Left ventricle myocardium superior (tissue), 1 donor: ENCODE measurements at regions not wholly inside any gene's neighbourhood (a gene's known extent, or its start where the extent isn't known, plus 50 kb on each side); places are given as distances from the start of the nearest gene placed in this dataset.

ENCODE experiments used
- ATAC-seq: fragments of 200-7000 bp; cut with Tn5 transposase; one replicate; pipeline ENCODE4 v1.9.1; 2020; ENCODE audit warnings: mild to moderate bottlenecking, moderate library complexity
- DNase-seq: peaks from one replicate; pipeline ENCODE4 v3.0.0-alpha.2; 2020
- intact Hi-C: fragments of 100-400 bp; cut with micrococcal nuclease; formaldehyde crosslinking; loops from one replicate; pipeline ENCODE4 v1.11.0; 2022
- donor health status: DM: no; HTN: yes; CAD: no; lungs with severe emphysema.

DNA sequence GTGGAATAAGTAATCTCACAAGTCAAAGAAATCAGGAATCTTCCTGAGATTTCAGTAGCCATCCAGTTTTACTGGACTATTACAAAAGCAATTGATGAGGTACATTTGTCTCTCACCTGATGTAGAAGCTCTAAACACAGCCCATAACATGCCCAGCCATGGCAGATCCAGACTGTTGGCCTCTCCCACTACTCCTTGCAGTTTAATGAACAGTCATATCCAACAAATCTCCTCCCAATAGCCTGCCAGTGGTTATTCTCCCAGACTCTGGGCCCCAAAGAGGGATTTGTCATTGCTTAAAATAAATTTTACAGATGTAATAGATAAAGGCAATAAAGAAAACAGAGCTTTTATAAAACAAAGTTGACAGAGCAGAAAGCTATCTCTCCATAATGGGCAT is 80.8 kb downstream of the ZNF608 start:
- no peak for DNase-seq
- no peak for ATAC-seq
- intact Hi-C loops = no loop called here

DNA sequence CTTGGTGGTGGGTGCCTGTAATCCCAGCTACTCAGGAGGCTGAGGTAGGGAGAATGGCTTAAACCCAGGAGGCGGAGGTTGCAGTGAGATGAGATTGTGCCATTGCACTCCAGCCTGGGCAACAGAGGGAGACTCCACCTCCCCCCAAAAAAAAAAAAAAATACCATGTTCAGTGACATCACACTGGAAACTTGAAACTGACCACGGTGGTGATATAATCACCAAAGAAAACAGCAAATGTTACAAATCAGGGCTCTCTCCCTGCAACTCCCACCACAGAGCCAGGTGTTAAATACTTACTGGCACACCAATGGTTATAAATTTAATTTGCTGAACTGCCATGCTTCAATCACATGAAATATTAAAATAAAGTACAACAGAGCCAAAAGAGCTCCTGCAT is 81.4 kb downstream of the ZNF608 start:
- DNase-seq (no peak), ATAC-seq (no peak)
- intact Hi-C loops = no loop called here

DNA sequence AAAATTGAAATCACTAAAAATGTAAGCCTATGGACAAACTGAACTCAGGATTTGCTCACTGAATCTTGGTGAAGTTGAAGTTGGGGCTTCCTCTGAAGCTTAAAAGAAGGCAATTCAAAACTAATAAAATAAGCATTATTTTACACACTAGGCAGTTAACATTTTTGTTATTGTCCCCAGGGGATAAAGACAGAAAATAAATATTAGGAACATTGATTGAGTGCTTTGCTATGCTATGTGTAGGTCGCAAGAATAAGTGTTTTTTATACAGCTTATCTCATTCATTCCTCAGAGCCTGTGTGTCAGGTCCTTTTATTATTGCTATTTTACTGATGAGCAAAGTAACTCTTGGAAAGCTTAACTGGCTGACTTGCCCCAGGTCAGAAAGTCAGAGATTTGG is 82.2 kb downstream of the ZNF608 start:
- intact Hi-C loops = no loop called here
- no peak for ATAC-seq
- no peak for DNase-seq

DNA sequence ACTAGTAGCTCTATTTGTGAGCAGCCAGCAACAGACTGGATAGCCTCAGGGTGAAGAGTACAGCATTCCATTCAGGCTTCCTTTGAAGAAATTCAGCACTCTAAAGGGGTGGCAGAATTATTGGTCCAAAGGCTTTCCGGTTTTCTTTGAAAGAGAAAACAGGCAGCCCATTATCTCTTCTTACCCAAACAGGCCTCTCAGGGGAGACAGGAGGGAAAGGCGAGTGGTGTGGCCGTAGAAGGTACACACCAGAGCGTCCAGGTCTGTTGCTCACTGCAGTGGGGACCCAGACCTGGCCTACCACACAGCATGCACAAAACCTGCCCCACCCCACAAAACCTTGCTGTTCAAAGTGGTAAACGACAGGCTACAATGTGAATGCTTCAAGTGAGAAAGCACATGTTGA is 83.3 kb downstream of the ZNF608 start:
- DNase-seq (no peak), ATAC-seq (no peak)
- intact Hi-C loops = no loop called here

DNA sequence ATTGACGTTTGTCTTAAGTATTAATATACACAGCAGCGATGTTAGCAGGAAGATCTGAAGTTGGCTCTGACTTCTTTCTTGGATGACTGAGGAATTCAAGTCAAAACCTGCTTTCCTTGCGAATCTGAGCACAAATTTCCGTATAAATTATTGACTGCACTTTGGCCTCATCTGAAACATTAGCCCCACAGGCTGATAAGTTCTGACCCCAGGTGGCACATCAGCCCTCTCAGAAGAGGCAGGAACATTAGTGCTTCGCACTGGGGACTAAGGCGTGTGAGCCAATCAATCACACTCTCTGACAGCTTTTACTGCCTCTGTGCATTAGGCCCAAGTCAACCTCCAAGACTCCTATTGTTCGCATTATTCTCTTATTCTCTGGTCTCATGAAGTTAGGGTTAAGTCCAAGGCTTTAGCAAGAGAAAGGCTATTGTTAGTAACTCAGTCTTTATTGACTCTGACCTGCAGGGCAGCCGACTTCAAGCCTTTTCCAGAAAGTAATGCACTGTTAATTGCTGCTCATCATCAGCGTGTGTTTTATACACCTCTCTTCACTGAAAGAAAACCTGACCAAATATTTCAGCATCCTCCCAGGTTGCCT is 84.2 kb downstream of the ZNF608 start:
- ATAC-seq (no peak), DNase-seq (no peak)
- intact Hi-C loops = no loop called here

DNA sequence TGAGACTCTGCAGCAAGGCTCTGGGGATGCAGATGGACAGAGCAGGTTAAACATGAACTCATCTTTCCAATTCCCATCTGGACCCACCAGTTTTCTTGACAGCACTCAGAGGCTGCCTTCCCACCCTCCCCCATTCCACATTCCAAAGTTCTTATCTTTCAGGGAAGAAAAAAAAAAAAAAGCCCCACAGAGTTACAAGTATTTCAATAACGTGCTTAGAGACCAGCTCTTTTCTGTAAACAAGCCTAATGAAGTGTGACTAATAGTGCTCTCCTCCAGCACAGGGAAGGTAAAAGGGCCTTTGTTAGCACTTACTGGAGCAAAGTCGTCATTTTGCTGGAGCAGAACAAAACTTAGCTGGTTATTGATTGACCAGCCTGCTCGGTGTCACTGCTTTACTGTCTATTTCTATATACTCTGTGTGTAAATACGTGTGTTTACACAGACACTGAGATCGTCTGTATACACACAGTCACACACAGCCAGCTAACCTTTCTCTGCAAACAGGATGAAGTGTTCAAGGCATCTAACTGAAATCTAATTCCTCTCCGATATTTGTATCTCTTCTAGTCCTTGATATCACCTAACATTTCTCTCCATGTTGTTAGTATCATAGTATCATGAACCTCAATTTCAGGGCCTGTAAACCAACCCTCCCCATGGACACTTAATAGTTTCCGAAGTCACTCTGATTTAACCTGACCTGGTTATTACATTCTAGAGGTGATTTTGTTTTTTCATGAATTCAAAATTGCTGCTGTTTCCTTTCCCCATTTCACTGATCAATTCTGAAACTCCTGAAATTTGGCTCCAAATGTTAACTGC is 84.9 kb downstream of the ZNF608 start:
- intact Hi-C loops = no loop called here
- ATAC-seq = peak; percentile 62
- DNase-seq = no peak

DNA sequence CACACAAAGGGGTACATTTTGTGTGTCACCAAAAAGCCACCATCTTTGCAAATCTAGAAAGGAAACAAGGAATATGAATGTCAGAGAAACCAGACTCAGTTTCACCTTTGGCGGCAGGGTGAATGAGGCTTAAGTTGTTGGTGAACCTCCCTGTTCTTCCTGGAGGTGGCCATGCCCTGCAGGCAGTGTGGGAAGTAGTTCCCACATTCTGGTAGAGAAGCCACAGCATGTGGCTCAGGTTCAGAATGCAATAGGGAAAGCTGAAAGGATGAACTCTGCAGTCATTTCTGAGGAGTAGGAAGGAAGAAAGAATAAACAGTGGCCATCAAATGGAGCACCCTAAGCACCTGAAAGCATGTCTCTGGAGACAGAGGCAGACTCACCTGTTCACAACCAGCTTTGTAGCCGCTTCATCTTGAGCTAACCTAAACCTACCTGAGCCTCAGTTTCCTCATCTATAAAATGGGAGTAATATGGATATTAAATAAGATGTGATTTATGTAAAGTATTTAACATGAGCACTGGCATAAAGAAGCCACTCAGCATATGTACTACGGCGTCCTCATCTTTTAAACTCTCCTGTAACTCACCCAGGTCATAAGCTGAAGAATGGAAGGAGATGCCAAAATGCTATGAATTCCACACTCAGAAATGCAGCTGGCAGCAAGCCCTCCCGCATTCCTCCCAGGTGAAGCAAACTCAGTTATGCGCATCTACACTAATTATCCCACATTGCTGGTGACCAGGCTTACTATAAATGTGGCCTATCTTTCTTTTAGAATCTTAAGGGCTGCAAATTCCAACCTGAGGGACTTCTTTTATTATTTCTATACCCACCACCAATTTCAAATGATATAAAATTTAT is 86.0 kb downstream of the ZNF608 start:
- no peak for ATAC-seq
- intact Hi-C loops = no loop called here
- DNase-seq = no peak

DNA sequence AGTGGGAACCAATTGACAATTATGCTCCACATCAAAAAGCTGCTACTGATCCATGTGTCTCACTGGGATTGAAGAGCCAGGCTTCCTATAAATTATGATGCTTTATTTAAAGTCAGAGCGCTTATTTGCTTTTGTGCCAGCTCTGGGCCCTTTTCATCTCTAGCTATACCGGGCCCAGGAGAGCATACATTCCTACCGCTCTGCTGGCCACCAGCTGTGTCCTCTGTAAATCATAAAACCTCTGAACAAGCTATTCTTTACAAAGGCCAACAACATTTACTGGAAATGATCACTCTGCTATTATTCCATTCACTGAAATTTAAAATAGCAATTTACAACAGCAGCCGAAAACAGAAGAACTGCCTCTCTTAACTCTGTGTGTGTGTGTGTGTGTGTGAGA is 86.6 kb downstream of the ZNF608 start:
- intact Hi-C loops = no loop called here
- ATAC-seq = no peak
- DNase-seq = no peak

DNA sequence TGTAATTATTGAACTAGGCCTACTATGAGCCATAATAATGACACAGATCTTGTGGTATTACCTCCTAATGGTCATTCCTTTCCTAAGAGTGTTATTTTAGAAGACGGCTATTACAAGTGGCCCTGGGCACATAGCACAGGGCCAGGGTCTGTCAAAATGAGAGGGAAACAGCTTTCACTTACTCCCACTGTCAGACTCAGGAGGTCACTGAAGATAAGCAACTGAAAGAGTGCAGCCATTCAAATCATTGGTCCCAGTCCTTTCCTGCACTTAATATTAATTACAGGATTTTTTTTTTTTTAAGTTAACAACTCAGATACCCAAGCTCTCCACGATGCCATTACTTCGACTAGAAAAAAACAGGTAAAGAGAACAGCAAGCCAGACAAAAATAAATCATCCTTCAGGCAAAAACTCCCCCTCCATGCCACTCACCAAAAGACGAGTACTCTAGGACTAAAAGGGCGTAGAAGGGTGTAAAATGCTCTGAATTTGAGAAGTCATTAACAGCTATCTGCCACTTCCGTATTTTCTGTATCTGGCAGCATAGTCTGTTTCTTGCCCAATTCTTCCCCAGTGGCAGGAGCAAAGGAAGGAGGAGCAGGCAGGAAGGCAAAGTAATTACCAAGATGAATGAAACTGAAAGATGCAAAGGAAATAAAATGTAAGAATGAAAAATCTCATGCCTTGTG is 87.4 kb downstream of the ZNF608 start:
- intact Hi-C loops = no loop called here
- DNase-seq (no peak), ATAC-seq (no peak)

DNA sequence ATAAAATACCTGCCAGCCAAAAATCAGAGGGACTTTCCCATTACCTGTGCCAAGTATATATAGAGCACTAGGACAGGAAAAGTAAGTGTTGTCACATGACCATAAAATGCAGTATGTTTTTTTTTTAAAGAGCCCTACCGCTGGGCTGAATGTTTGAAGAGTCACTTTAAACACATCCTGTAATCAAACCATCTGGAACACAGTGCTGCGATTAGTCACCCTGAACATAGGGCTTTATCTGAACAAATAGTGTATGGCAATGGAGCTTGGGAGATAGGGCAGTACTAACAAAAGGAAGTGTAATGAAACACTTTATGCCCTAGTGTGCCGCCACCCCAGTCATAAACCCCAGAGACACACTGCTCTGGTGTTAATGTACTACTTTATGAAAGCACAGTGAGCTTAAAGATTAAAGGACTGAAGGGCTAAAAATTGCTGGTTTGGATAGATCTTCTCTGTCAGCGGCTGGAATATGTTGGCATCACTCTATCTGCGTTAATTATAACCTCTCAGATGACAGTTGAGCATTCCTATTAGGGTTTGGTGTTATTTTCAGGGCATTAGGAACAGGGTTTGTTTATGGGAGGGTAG is 90.4 kb downstream of the ZNF608 start:
- DNase-seq (peak; percentile 40), ATAC-seq (peak; percentile 67)
- intact Hi-C loops = no loop called here

DNA sequence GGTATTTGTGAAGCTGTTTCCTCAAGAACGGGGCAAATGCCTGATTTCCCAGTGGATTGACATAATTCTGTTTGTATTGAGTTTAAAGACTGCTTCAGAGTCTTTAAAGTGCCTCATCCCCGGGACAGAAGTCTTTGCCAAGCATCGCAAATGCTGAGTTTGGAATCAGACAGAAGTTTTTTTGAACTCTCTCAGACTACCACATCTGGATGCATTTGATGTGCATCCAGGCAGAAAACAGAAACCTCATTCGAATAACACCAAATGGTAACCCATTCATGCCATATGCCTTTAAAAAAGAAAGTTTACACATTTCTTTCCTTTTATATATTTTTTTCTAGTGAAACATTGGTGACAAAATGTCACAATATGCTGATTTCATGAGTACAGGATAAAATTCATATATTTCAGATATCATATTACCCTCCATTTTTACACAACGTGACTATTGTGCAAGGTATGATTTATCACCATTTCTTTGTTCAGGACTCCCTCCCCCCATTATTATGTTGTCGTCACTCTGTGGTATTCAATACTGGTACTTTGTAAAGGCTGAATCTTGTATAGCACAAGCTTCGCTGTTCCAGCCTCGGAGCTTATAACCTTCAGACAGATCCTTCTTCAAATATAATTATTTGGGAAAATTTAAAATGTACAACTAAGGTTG is 91.1 kb downstream of the ZNF608 start:
- intact Hi-C loops = no loop called here
- ATAC-seq (no peak), DNase-seq (no peak)

DNA sequence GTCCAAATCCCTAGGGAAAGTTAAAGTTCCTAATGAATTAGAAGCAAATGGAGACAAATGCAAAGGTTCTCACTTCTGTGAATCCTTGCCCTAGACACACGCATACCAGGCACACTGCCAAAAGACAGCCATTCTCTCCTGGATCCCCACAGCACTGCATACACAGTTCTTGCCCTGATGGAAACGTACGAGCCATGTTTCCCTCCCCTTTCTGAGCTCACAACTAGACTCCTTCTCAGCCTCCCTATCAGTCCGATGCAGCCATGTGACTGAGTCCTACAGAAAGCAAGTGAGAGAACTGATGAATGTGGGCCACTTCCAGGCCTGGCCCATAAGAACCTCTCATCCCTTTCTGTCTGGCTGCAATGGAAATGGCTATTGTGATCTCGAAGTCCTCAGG is 92.0 kb downstream of the ZNF608 start:
- intact Hi-C loops = loop anchor here (5.0 kb wide), 1 partner anchor 93 kb away; the partner anchor contains the start of gene ZNF608
- ATAC-seq = no peak
- no peak for DNase-seq

DNA sequence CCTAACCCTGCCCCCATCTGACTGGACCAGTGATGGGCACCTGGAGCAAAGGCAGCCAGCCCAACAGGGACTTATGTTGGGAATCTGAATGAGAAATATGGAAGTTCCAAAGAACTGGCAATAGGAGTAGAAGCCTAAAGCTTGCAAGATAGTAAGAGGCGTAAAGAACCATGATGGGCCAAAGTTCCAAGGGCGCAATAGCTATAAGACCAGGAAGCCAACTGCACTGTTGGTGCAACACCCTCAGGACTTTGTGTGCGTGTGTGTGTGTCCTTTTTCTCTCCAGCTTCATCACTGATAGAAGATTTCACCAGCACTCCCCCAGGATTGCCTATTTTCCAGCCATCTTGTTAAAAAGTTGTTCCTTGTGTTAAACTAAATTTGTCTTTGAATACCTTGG is 92.8 kb downstream of the ZNF608 start:
- no peak for DNase-seq
- intact Hi-C loops = loop anchor here (5.0 kb wide), 1 partner anchor 94 kb away; the partner anchor contains the start of gene ZNF608
- ATAC-seq = no peak

DNA sequence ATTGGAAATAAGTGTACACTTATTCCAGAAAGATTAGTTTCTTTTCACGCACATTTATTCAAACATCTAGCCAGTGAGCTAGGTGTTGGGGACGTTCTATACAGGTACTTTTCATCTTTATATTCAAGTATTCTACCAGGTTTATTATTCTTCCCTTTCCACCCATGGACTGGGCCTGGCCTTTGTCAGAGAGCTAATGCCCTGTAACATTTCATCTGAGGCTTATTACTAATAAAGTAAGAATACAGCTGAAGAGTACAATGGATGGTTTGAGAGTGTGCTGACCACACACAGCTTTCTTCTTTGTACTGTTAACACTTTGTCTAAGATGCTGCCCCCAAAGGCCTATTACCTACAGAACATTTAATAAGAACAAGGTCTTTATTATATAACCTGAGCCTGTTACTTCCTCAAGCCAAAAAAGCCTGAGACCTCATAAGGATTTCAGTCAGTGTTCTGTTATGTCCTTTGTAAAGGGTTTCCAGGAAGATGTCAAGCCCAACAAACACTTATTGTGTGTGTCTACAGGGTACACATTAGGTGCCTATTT is 93.5 kb downstream of the ZNF608 start:
- no peak for ATAC-seq
- DNase-seq = no peak
- intact Hi-C loops = loop anchor here (5.0 kb wide), 1 partner anchor 94 kb away; the partner anchor contains the start of gene ZNF608

DNA sequence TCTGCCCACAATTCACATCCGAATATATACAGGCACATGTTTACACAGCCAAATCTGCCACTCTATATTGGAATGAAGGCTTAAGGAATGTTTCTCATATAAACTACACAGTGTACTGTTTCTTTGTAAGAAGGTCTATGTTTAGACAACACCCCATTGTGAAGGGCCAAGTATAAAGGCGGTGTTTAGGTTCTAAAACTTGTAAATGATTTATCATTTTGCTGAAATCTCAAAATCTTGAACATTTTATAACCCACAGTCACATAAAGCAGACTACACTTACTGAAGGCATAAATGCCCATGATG is 94.0 kb downstream of the ZNF608 start:
- DNase-seq (no peak), ATAC-seq (no peak)
- intact Hi-C loops = loop anchor here (5.0 kb wide), 1 partner anchor 95 kb away; the partner anchor contains the start of gene ZNF608

DNA sequence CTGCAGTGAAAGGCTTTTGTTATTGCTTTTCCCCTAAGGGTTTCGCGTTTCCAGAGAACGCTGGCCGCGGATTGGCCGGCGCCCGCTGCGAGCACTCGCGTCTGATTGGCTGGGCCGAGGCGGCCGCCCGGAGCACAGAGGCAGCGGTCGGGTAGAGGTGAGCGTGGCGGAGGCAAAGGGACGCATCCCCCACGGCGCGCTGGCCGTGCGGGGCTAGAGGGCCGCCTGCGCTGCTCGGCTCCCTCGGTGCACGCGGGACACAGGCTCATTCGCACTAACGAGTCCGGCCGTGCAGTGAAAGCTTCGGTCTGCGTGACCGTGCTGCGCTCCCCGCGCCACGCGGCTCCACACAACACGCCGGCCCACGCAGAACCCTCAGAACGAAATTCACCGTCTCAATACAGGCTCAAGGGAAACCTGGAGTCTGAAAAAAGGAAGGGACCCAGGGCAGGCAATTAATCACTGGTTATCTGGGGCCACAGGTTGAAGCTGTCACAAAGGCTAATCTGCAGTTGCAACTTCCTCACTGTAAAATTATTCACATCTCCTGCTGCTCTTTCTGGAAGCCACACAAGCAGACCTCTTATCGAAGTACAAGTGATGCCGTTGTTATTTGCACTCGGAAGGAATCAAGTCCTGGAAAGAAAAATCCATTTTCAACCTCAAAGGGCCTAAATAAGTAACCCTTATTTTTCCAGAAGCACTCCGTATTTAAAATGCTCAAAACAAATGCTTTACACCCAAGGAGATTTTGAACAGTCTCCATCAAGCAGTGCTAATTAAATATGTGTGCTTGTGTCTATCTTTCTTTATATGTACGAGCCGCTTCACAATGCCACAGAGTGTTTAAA is 94.6 kb downstream of the ZNF608 start:
- intact Hi-C loops = loop anchor here (5.0 kb wide), 1 partner anchor 95 kb away; the partner anchor contains the start of gene ZNF608
- ATAC-seq (peak; percentile 90), DNase-seq (peak; percentile 92)

DNA sequence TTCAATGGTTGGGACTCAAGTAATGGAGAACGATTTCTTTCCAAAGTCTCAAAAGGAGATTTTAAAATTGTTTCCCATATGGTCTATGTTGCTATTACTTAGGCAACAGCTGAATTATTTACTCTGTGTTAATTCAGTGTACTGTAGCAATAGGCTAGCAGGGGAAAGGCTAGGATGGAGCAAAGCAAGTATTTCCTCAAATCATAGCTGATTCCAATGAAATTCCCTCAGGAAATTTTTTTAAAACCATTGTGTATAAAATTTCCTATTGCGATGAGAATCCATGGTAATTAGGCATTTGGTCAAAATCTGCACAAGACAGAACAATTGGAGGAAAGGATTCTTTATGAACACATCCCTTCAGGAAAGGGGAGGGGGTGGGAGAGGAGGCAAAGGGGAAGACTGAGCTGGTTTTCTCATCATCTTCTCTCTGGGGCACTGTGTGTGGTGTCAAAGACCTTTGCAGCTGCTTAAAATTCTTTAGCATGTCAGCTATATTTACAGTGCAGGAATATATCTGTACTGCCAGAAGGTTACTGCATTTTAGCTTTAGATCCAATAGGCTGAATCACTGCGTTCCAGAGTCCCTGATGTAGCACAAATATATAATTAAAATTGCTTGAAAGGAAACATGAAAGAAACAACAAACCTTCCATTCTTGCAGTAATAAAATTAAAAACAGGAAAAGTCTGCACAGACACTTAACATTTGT is 95.3 kb downstream of the ZNF608 start:
- DNase-seq = no peak
- ATAC-seq = peak; percentile 38
- intact Hi-C loops = loop anchor here (5.0 kb wide), 1 partner anchor 96 kb away; the partner anchor contains the start of gene ZNF608
